OCI-M1 (cell line): ENCODE measurements at regions not wholly inside any gene's neighbourhood (a gene's known extent, or its start where the extent isn't known, plus 50 kb on each side); places are given as distances from the start of the nearest gene placed in this dataset.
A peak's percentile ranks its signal among the peaks of the same experiment; 100 is the strongest.
"Not testable (repeated sequence)": the region's sequence is repeated elsewhere in the genome, so short reads cannot be mapped to it uniquely, and the experiment has no call there.

ENCODE experiments used
- DNase-seq: peaks from one replicate; lab custom pipeline; 2025; lab: John Stamatoyannopoulos, UW

DNA sequence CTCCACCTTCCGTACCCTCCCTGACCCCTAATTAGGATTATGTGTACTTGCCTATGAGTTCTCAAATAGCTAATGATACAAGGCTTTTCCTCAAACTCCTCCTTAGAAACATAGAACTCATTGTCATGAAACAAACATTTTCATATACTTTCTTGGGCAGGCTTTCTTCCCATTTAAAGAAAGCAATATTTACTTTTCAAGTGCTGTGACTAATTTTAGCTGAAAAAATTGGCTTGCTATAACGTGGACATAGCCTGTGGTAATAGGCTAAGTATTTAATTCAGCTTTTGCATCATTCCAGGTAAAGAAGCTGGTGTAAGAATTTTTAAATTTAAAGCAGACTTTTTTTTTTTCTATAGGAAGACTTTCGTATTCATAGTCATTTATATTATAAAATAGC, 208.7 kb downstream of the SOX2 start:
- DNase-seq = no peak

DNA sequence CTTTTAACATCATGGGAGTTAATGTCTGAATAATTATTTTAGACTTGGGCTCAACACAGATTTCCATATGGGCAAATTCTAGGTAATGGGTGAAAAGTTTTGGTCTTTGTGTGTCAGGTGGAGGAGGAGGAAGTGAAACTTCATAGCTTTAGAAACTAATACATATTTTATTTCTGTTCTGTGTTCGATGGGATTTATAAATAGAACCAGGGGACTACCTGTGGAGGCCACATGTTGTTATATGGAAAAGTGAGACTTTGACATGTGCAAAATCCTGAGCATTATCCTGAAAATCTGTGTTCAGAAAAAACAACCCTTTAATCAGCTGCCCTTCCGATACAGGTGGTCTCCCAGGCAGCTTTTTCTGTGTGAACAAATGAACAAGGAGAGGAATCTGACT, 209.5 kb downstream of the SOX2 start:
- DNase-seq = no peak

DNA sequence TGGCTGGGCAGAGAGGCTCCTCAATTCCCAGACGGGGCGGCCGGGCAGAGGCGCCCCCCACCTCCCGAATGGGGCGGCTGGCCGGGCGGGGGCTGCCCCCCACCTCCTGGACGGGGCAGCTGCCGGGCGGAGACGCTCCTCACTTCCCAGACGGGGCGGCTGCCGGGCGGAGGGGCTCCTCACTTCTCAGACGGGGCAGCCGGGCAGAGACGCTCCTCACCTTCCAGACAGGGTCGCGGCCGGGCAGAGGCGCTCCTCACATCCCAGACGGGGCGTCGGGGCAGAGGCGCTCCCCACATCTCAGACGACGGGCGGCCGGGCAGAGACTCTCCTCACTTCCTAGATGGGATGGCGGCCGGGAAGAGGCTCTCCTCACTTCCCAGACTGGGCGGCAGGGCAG, 214.1 kb downstream of the SOX2 start:
- not testable (repeated sequence) for DNase-seq

DNA sequence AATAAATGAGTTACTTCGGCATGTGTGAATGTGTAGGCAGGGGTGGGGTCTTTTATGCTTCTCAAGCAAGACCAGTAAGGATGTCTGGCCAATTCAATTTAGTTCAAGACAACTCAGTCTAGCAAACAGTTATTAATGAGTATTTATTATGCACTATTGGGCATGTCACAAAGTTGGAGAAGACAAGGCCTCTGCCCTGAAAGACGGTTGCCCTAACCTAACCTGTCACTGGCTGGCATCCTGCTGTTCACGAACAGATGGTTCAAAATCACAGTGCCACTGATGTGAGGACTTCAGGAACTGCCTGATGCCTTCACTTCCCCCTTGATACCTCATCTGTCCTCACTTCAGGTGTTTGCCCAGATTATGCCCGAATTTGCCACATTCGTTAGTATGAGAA, 217.8 kb downstream of the SOX2 start:
- DNase-seq = no peak

DNA sequence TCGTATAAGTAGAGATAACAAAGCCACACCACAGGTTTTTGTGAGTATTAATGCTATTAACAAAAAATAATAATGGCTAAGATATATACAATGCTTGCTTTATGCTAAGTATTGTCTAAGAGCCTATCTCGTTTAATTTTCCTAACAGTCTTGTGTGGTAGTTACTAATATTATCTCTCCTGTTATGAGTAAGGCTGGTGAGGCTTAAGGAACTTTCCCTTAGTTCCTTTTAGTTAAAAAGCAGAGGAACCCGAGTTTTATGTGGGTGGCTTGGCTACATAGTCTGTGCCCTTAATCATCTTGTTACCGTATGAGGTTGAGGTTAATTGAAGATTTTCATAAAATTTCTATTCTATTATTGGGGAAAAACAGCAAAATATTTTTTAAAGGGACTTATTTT, 218.4 kb downstream of the SOX2 start:
- DNase-seq = no peak

DNA sequence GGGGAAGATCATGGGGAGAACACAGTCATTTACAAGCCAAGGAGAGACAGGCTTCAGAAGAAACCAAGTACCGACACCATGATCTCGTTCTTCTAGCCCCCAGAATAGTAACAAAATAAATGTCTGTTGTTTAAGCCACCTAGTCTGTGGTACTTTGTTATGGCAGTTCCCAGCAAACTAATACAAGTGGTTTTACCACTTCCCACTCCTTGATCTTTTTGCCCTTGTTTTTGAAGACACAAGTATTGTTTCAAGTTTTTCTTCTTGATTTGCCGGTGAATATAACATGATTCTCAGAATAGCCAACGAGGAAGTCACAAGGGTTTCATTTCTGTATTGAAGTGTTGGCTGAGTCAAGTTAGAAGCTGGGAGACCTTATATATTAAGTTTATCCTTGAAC, 220.3 kb downstream of the SOX2 start:
- DNase-seq = no peak

DNA sequence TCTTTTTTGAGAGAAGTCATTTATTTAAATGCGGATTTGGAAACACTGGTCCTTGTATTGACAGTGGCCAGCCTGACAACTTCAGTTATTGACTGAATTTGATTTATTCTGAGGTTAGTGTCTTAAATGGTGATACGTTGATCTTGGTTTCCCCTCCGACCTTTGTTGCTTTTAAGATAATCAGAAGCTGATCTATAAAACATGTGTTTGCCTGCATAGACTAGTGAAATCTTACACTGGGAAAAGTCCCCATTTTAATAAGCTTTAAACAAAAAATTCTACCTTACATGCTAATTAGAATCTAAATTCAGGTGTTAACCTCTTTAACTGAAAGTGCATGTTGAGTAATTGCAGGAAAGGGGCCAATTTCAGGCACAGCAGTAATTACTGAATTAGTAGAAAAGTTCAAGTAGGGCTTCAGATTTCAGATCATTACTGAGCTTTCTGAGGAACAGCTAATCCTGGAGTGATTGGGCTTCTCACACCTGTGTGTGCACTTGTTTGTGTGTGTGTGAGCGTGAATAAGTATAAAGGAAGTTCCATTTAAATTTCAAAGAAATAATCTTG, 221.4 kb downstream of the SOX2 start:
- no peak for DNase-seq

DNA sequence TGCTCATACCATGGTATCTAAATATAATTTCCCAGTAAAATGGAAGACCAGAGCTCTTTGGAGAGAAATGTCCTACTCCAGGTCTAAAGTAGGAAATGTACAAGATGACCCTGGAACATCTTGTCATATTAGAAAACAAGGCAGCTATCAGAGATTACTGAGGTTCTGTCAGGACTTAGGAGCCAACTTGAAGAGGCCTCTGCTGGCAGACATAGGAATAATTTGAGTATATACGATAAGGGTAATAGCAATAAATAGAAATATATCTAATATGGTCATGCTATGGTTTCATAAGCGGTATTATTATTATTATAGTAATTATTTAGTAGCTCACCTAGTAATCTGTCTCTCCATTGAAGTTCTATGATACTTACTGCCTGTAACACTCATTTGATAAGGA, 224.2 kb downstream of the SOX2 start:
- no peak for DNase-seq

DNA sequence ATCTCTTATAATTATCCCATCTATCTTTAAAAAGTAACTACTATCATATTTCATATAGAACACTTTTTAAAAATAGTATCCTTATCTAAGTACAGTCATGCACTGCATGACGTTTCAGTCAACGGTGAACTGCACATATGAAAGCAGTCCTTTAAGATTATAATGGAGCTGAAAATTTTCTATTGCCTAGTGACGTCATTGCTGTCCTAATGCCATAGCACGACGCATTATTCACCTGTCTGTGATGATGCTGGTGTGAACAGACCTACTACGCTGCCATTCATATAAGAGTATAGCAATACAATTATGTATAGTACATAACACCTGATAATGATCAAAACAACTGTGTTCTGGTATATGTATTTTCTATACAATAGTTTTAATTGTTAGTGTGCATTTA, 225.0 kb downstream of the SOX2 start:
- no peak for DNase-seq

DNA sequence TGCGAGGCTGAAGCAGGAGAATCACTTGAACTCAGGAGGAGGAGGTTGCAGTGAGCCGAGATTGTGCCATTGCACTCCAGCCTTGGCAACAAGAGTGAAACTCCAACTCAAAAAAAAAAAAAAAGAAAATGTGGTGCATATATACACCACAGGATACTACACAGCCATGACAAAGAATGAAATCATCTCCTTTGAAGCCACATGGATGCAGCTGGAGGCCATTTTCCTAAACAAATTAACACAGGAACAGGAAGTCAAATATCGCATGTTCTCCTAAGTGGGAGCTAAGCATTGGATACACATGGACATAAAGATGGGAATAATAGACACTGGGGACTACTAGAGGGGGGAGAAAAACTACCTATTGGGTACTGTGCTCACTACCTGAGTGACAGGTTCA, 226.9 kb downstream of the SOX2 start:
- not testable (repeated sequence) for DNase-seq

DNA sequence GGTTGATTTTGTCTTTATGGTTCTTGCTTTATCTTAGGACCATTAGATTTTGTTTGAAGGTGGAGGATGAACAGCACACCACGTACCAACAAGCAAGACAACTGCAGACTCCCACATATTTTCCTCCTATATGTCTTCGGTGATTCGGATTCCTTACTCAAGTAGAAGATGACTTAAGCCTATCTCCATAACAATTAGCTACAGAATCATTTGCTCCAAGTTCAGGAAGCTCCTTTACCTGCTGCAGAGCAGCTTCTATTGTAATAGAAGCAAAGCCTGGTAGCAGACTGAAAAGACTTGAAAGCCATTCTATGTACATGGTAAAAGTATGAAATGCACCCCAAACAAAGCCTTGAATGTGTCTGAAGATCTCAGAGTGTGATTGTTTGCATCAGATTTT, 229.0 kb downstream of the SOX2 start:
- no peak for DNase-seq

DNA sequence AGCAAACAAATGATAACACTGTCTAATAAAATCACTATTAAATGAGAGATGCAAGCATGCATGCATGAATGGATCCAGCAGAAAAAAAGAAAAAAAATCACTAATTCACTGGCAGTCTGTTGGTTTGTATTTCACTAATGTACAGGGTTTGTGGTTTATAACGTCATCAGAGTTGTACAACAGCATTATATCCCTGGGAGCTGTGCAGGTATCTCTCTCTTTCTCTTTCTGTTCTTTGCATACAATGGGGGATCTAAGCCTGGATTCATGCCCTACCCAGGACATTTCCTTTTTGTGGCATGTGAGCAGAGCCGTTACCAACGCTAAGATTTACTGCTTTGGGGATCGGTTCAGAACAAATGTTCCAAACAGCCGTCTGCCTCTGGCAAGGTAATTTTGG, 229.5 kb downstream of the SOX2 start:
- DNase-seq = no peak

DNA sequence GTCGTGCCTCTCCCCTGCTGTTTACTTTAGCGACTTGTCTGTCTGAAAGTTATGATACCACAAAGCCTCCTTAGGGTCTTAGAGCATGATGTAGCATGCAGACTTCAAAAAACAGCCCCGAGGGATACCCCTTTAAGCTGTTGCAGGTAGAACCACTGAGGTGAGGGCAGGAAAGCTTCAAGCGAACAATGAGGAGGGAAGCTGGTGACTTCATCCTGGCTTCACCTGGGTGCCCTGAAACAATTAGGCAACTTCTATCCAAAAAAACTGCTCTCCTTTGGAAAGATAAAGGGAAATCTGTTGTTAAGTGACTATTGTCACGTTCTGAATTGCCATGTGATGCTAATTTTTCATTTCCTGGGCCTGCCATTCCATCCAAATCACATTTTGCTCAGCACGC, 231.6 kb downstream of the SOX2 start:
- no peak for DNase-seq

DNA sequence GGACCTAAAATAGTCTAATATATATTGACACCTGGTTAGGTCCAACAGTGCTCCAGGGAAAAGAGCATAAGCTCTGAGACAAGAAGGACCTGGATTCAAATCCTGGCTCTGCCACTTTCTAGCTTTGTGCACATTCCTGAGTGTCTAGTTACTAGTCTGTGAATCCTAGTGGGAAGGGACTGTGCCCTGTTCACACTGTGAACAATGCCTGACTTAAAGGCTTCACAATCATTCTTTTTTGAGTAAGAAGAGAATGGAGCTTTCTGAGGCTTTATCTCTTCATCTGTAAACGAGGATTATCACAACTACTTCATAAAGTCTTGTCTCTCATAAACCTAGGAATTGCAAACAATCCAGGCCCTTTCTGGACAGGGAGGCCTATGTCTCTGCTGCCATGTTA, 235.9 kb downstream of the SOX2 start:
- no peak for DNase-seq

DNA sequence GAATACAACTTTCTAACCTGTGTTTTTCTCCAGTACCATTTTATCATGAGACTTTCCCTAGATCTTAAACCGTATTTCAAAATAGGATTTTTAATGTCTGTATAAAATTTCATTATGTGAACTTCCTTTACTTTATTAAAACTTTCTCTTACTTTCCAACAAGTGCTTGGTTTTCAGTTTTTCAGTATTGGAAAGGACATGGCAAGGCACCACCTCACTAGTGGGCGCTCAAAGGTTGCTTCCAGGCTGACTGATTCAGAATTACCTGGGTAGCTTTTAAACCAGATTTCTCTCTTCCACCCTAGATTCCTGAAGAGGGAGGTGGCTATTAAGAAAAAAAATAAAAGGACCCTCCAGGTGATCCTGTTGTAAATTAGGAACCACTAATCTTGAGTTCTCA, 236.6 kb downstream of the SOX2 start:
- DNase-seq = no peak

DNA sequence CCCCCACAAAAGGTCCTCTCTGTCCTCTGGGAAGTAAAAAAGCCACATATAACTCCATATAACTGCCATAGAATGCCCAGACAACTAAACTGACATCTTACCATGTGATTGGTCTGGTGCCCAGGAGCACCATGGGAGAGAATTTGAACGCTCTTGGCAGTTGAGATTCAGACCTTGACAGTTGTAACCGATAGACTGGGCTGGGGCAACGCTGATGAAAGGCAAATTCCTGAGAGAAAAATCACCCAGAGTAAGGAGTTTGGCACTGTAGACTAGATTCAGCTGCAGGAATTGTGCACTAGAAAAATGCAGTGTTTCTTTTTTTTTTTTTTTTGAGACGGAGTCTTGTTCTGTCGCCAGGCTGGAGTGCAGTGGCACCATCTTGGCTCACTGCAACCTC, 240.5 kb downstream of the SOX2 start:
- no peak for DNase-seq

DNA sequence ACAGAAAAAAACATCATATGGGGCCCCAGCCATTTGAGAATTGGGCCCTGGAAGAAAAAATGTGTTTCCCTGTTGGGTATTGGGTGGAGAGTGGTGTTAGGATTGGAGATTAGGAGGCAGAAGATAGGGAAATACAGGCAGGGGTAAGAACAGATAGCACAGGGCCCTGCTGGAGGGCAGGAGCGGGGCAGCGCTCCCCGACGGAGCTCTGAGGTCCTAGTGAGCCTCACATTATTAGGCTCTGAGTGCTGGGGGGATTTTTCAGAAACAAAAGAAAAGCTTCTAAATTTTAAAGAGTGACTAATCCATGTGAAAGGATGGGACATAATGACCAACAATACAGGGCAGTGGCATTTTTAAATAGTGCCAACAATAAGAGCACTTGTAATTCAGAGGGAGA, 241.2 kb downstream of the SOX2 start:
- no peak for DNase-seq

DNA sequence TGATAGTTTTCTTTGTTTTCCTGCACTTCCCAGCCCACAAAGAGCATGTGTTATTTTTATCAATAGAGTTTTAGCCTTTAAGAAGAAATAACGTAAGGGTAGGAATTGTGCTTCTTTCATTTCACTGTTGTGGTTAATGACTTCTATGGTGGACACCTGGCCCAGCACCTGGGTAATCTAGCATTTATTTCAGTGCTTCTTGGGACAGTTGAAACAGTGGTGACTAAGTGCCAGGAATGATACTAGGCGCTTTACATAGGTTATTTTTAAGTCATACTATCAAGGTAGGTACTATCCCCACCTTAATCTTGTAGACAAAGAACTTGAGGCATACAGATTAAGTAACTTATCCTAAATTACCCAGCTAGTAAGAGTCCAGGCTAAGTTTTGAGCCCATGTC, 243.8 kb downstream of the SOX2 start:
- no peak for DNase-seq

DNA sequence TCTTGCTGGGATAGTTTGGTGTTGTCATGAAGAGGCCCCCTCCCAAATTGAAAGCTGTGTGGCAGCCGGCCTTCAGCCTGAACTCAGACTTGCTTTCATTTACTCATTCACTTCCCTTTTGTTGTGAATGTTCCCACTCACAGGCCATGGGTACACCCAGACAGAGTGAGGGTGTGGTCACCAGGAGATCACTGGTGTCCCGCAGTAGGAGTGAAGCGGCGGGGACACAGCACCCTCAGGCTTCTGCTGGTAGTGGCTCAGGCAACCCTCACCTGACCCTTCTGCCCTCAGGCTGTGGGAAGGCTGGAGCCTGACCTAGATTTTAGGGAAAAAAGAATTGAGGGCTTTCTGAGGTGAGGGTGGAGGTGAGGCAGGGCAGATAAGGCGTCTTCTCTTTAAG, 244.4 kb downstream of the SOX2 start:
- peak; percentile 5 for DNase-seq

DNA sequence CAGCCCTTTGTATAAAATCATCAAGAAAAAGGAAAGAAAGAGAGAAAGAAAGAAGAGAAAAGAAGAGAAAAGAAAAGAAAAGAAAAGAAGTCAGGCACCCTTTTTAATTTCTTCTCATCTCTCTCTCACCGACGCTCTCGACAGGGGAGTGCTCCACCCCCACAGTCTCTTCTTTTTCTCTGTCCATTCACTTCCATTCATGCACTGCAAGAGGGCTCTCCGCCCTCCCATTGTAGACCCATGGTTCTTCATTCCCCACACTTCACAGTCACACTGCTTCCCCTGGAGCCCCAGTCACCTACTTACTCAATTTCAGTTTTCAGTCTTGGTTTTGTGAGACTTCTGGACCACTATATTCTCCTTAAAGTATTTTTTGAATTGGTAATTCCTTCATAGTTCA, 254.7 kb downstream of the SOX2 start:
- no peak for DNase-seq

DNA sequence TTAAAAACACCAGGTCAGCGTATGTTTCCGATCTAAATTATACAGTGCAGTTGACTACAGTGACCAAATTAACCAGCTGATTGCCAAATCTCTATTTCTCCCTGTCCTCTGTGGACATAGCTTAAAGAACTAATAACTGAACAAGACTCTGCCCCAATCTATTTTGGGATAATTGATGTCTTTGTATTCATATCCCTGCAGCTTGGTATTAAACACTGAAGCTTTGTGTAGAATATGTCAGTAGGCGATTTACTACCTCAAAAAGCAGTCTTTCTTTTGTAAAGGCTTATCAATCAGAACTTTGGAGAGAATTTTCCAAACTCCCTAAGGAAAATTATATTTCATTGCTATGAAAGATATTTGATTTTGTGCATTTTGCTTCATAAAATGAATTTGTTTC, 258.2 kb downstream of the SOX2 start:
- no peak for DNase-seq

DNA sequence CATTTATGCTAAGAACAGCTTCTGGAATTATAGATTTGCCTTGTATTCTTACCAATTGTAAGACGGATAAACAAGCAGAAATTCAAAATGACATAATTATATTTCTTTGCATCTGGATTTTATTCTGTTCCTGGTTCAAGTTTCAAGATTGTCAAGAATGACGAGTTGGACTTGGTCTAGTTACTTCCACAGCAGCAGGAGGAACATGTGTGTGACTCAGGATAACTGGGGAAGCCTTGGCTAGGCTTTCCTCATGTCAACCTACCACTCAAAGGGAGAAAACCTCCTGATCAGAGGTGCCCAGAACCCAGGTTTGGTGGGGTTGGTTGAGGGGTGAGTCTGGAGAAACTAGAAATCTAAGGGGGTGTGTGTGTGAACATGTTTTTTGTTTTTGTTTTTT, 259.7 kb downstream of the SOX2 start:
- DNase-seq = no peak

DNA sequence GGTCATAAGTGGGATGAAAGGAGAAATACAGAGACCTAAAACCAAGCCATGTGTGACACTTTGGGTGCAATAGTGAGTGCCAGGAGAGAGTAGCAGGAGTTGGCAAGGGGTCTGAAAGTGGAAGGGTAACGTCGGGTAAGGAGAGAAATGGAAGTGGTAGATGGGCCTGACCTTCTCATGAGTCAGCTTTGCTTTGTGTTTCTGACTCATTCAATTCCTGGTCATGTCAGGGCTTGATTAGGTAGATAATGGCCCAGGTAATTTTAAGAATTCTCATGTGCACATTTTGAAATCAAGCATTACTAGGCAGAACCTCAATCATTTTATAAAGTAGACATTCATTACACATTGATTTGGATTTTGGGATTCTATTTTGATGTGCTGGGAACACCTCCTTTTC, 262.5 kb downstream of the SOX2 start:
- no peak for DNase-seq

DNA sequence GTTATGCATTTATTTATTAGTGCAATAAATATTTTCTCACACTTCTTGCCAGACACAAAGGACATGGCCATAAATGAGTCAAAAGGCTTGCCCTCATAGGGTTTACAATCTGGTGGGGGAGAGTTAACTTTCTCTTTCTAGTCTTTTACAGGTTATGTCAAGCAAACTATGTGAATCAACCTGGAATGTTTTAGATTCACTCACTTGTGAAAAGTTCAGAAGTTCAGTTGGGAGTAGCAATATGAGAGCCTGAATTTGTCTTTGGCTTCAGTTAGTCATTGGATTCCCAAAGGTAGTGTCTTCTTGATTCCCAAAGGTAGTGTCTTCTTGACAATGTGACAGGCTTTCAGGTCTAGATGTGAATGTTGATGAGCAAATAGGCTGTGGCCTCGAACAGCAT, 264.8 kb downstream of the SOX2 start:
- DNase-seq = no peak

DNA sequence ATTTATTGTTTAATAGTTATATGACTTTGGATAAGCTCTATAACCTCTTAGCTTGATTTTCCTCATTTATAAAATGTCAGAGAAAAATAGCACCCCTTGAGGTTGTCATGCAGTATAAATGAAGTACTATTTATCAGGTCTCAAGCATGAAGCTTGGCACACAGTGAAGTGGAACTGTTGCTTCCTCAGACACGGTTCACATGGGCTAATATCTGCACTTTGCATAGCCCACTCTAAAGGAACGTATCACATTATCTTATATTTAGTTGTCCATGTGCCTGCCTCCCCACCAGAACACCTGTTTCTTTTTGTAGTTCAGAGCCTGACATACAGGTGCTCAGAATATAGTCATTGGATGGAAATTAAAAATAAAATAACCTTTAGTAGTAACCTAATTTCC, 273.7 kb downstream of the SOX2 start:
- DNase-seq = no peak
